ENCODE measurements at regions not wholly inside any gene's neighbourhood (a gene's known extent, or its start where the extent isn't known, plus 50 kb on each side); places are given as distances from the start of the nearest gene placed in this dataset.

- TF ChIP-seq ZNF462 (CRISPR knock-in tag; IDR thresholded peaks at IDR 0.05) (no peak), ZNF114 (CRISPR knock-in tag; IDR thresholded peaks at IDR 0.05) (no peak), EZH2phosphoT487 (IDR thresholded peaks at IDR 0.05; ENCODE audit: unreplicated experiment) (no peak), EZH2 (IDR thresholded peaks at IDR 0.05; ENCODE audit: low read depth, unreplicated experiment) (no peak), NANOG (IDR thresholded peaks at IDR 0.05; ENCODE audit: borderline replicate concordance) (no peak)
Measured at GRCh38 chr6:14193524-14193923, 76.0 kb downstream of the CD83 start (continued).

- Histone ChIP-seq H3K27ac (ENCODE audit: low read depth) (no peak overlapping the region), H3K27me3 (ENCODE audit: insufficient read depth) (no peaks in the 10 kb centered on the region; the same call in 1 of the 2 replicates), H3K36me3 (ENCODE audit: insufficient read depth) (no peaks in the 10 kb centered on the region), H3K4me3 (no peak overlapping the region), H2AFZ (no peak overlapping the region), H3K9me2 (ENCODE audit: insufficient read depth) (peaks cover 5% of the 10 kb centered on the region; the same call in 1 of the 2 replicates), H3K4me1 (ENCODE audit: insufficient read depth) (peaks cover 19% of the 10 kb centered on the region), H3F3A (replicated peaks; ENCODE audit: low read depth) (no peaks in the 10 kb centered on the region), H3K4me2 (peak overlapping the region; percentile 10), H4K20me1 (replicated peaks; ENCODE audit: insufficient read depth) (no peaks in the 10 kb centered on the region), H3K79me2 (replicated peaks; ENCODE audit: insufficient read depth) (no peaks in the 10 kb centered on the region)
- H3K9me3 Mint-ChIP-seq = no peaks in the 10 kb centered on the region; the same call in 2 of the 3 replicates
- DNase-seq (ENCODE audit: low spot score) (peak; percentile 48), ATAC-seq (peak; percentile 75)
- no peaks in the 10 kb centered on the region for H3K36me3 Mint-ChIP-seq (ENCODE audit: low read depth)
- H3K4me3 Mint-ChIP-seq = no peak overlapping the region
- TF ChIP-seq ZNF114 (CRISPR knock-in tag; IDR thresholded peaks at IDR 0.05) (no peak), JUNB (IDR thresholded peaks at IDR 0.05; ENCODE audit: unreplicated experiment) (no peak)
- peaks cover 24% of the 10 kb centered on the region for H3K4me1 Mint-ChIP-seq
- peaks cover 5% of the 10 kb centered on the region for H3K27me3 Mint-ChIP-seq (ENCODE audit: insufficient read depth, low read depth, poor library complexity)
- H3K27ac Mint-ChIP-seq = no peak overlapping the region
Measured at GRCh38 chr6:14194483-14194882, 76.9 kb downstream of the CD83 start.
